CD4-positive, alpha-beta memory T cell (primary cell): ENCODE measurements at regions not wholly inside any gene's neighbourhood (a gene's known extent, or its start where the extent isn't known, plus 50 kb on each side); places are given as distances from the start of the nearest gene placed in this dataset.
A peak's percentile ranks its signal among the peaks of the same experiment; 100 is the strongest.
"Not testable (repeated sequence)": the region's sequence is repeated elsewhere in the genome, so short reads cannot be mapped to it uniquely, and the experiment has no call there.

Source experiments
- CTCF ChIA-PET: fragments of 350-600 bp; sonication (Branson Sonifier 250); formaldehyde crosslinking; loops from one replicate; lab custom pipeline; 2021; ENCODE audit warnings: inconsistent platforms; ENCODE audit not compliant: partially characterized antibody; lab: Charles Lee
- POLR2A ChIA-PET: fragments of 350-600 bp; sonication (Branson Sonifier 250); formaldehyde crosslinking; loops from one replicate; lab custom pipeline; 2021; ENCODE audit not compliant: partially characterized antibody; lab: Charles Lee
- DNase-seq, 5 donors: peaks; one replicate each; pipeline versions ENCODE4 v3.0.0 to v3.0.0-alpha.2; 2020 to 2022; ENCODE audit warnings: mixed read lengths in 1 of 5
- H3K27ac ChIP-seq: one replicate; pipeline ENCODE4 v1.7.0; 2013; ENCODE audit warnings: low read depth, low read length
- H3K27me3 ChIP-seq: 2 replicates; pipeline ENCODE4 v1.7.0; 2013; ENCODE audit warnings: mild to moderate bottlenecking, low read length, moderate library complexity; ENCODE audit not compliant: insufficient read depth
- H3K36me3 ChIP-seq: 2 replicates; pipeline ENCODE4 v1.7.0; 2013; ENCODE audit warnings: mild to moderate bottlenecking, low read length, moderate library complexity; ENCODE audit not compliant: insufficient read depth
- H3K4me1 ChIP-seq: 2 replicates; pipeline ENCODE4 v1.7.0; 2013; ENCODE audit warnings: mild to moderate bottlenecking, low read length, moderate library complexity; ENCODE audit not compliant: insufficient read depth
- H3K4me3 ChIP-seq, 2 donors: one replicate each; pipeline ENCODE4 v1.7.0; 2013; ENCODE audit warnings: low read length in 2 of 2, mild to moderate bottlenecking in 1 of 2
- H3K9me3 ChIP-seq, 2 donors: one replicate each; pipeline ENCODE4 v1.7.0; 2013; ENCODE audit warnings: low read length in 2 of 2, control low read depth in 1 of 2; ENCODE audit not compliant: control insufficient read depth in 1 of 2
- H3K27ac Mint-ChIP-seq, 7 donors: one replicate each; pipeline ENCODE4 v1.8.0; 2020 to 2021; ENCODE audit warnings: mixed read lengths in 7 of 7, mild to moderate bottlenecking in 6 of 7, inconsistent platforms in 3 of 7, moderate library complexity in 3 of 7
- H3K27me3 Mint-ChIP-seq, 2 donors: one replicate each; pipeline ENCODE4 v1.8.0; 2020 to 2021; ENCODE audit warnings: mixed read lengths in 2 of 2
- H3K36me3 Mint-ChIP-seq, 2 donors: one replicate each; pipeline ENCODE4 v1.8.0; 2020 to 2021; ENCODE audit warnings: mixed read lengths in 2 of 2, inconsistent platforms in 1 of 2, mild to moderate bottlenecking in 1 of 2
- H3K4me1 Mint-ChIP-seq, 4 donors: one replicate each; pipeline ENCODE4 v1.8.0; 2020 to 2021; ENCODE audit warnings: mixed read lengths in 4 of 4, mild to moderate bottlenecking in 1 of 4
- H3K4me3 Mint-ChIP-seq, 8 donors: one replicate each; pipeline ENCODE4 v1.8.0; 2020 to 2021; ENCODE audit warnings: mixed read lengths in 8 of 8, mild to moderate bottlenecking in 7 of 8, moderate library complexity in 6 of 8, inconsistent platforms in 3 of 8
- H3K9me3 Mint-ChIP-seq, 8 donors: one replicate each; pipeline ENCODE4 v1.8.0; 2020 to 2021; ENCODE audit warnings: mixed read lengths in 8 of 8, mild to moderate bottlenecking in 5 of 8, inconsistent platforms in 3 of 8, moderate library complexity in 1 of 8
- intact Hi-C: fragments of 100-400 bp; cut with micrococcal nuclease; formaldehyde crosslinking; loops from one replicate; pipeline ENCODE4 v1.15.1; 2023

GRCh38 chr16:80103463-80103862, 437.3 kb upstream of the DYNLRB2 start:
- Mint-ChIP-seq H3K36me3 (no peaks in the 10 kb centered on the region), H3K27ac (no peak overlapping the region), H3K9me3 (peaks cover 0 to 18% (median 4%) of the 10 kb centered on the region in 8 donors), H3K27me3 (peaks cover 15 to 26% of the 10 kb centered on the region in 2 donors), H3K4me1 (no peaks in the 10 kb centered on the region), H3K4me3 (no peak overlapping the region)
- no peak for DNase-seq
- Histone ChIP-seq H3K36me3 (no peaks in the 10 kb centered on the region), H3K9me3 (no peaks in the 10 kb centered on the region), H3K27ac (no peak overlapping the region), H3K4me3 (no peak overlapping the region), H3K27me3 (no peaks in the 10 kb centered on the region), H3K4me1 (no peaks in the 10 kb centered on the region)
- intact Hi-C loops = no loop called here
- POLR2A ChIA-PET = no interaction called here
- CTCF ChIA-PET = no interaction called here

- H3K27ac Mint-ChIP-seq = no peak overlapping the region
- H3K9me3 Mint-ChIP-seq = peaks cover 2 to 26% (median 9%) of the 10 kb centered on the region in 8 donors
- intact Hi-C loops = no loop called here
- Histone ChIP-seq H3K36me3 (no peaks in the 10 kb centered on the region), H3K4me3 (no peak overlapping the region), H3K9me3 (no peaks in the 10 kb centered on the region), H3K27me3 (no peaks in the 10 kb centered on the region), H3K27ac (no peak overlapping the region), H3K4me1 (no peaks in the 10 kb centered on the region)
- no peaks in the 10 kb centered on the region for H3K4me1 Mint-ChIP-seq
- ChIA-PET POLR2A (no interaction called here), CTCF (no interaction called here)
- H3K4me3 Mint-ChIP-seq = no peak overlapping the region
- no peak for DNase-seq
- no peaks in the 10 kb centered on the region for H3K36me3 Mint-ChIP-seq
- H3K27me3 Mint-ChIP-seq = peaks cover 14 to 21% of the 10 kb centered on the region in 2 donors
These were observed 439.8 kb upstream of the DYNLRB2 start for GRCh38 chr16:80100846-80101451.

DNA sequence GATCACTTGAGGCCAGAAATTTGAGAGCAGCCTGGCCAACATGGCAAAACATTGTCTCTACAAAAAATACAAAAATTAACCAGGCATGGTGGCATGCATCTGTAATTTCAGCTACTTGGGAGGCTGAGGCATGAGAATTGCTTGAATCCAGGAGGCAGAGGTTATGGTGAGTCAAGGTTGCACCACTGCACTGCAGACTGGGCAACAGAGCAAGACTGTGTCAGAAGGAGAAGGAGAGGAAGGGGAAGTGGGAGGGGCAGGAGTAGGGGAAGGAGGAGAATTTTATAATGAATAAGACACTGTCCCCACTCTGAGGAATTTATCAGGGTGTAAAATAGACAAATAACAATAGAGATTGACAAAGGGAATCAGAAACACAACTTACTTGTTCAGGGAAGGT, 440.6 kb upstream of the DYNLRB2 start:
- no peak for DNase-seq
- Mint-ChIP-seq H3K36me3 (no peaks in the 10 kb centered on the region), H3K27me3 (peaks cover 14 to 18% of the 10 kb centered on the region in 2 donors), H3K27ac (no peak overlapping the region), H3K4me1 (no peaks in the 10 kb centered on the region), H3K4me3 (no peak overlapping the region), H3K9me3 (peaks cover 2 to 26% (median 9%) of the 10 kb centered on the region in 8 donors)
- Histone ChIP-seq H3K9me3 (no peaks in the 10 kb centered on the region), H3K27ac (no peak overlapping the region), H3K36me3 (no peaks in the 10 kb centered on the region), H3K4me3 (no peak overlapping the region), H3K27me3 (no peaks in the 10 kb centered on the region), H3K4me1 (no peaks in the 10 kb centered on the region)
- CTCF ChIA-PET = no interaction called here
- intact Hi-C loops = no loop called here
- POLR2A ChIA-PET = no interaction called here

DNA sequence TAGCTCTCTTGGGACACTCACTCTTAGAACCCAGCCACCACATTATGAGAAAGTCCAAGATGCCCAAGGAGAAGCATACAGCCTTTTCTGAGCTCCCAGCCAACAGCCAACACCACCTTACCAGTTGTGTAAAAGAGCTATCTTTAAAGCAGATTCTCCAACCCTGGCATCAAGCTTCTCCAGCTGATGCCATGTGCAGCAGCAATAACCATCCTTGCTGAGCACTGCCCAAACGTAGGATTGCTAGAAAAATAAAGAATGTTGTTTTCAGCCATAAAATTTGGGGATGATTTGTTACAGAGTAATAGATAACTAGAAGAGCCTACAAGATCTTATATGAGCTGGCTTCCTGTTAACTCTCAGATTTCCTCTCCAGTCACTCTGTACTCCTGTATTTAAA, 443.7 kb upstream of the DYNLRB2 start:
- Mint-ChIP-seq H3K9me3 (peaks cover 2 to 22% (median 9%) of the 10 kb centered on the region in 8 donors), H3K36me3 (no peaks in the 10 kb centered on the region), H3K27ac (no peak overlapping the region), H3K4me3 (no peak overlapping the region), H3K27me3 (peaks cover 9% of the 10 kb centered on the region in 2 donors), H3K4me1 (no peaks in the 10 kb centered on the region)
- Histone ChIP-seq H3K4me3 (no peak overlapping the region), H3K27me3 (no peaks in the 10 kb centered on the region), H3K27ac (no peak overlapping the region), H3K36me3 (no peaks in the 10 kb centered on the region), H3K9me3 (no peaks in the 10 kb centered on the region), H3K4me1 (no peaks in the 10 kb centered on the region)
- ChIA-PET POLR2A (no interaction called here), CTCF (no interaction called here)
- DNase-seq = no peak
- intact Hi-C loops = no loop called here

GRCh38 chr16:80092681-80093080, 448.1 kb upstream of the DYNLRB2 start:
- Mint-ChIP-seq H3K4me3 (no peak overlapping the region), H3K36me3 (no peaks in the 10 kb centered on the region), H3K4me1 (peaks cover 0 to 2% (median 0%) of the 10 kb centered on the region in 4 donors), H3K9me3 (peaks cover 0 to 10% (median 6%) of the 10 kb centered on the region in 8 donors), H3K27me3 (peaks cover 4 to 6% of the 10 kb centered on the region in 2 donors), H3K27ac (peak overlapping the region in 1 of 7 donors; percentile 54)
- Histone ChIP-seq H3K4me3 (no peak overlapping the region), H3K36me3 (no peaks in the 10 kb centered on the region), H3K9me3 (no peaks in the 10 kb centered on the region), H3K4me1 (no peaks in the 10 kb centered on the region), H3K27ac (no peak overlapping the region), H3K27me3 (no peaks in the 10 kb centered on the region)
- DNase-seq = no peak
- intact Hi-C loops = no loop called here
- ChIA-PET POLR2A (no interaction called here), CTCF (no interaction called here)

DNA sequence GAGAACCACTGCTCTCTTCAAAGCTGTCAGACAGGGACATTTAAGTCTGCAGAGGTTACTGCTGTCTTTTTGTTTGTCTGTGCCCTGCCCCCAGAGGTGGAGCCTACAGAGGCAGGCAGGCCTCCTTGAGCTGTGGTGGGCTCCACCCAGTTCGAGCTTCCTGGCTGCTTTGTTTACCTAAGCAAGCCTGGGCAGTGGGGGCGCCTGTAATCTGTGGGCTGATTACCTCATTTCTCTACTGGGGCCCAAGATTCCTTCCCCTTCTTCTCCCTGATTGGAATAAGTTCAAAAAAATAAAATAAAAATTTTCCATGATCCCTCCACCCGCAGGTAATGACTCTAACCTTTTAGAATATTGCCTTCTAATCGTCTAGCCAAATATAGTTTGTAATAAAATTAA, 449.3 kb upstream of the DYNLRB2 start:
- CTCF ChIA-PET, H3K36me3 Mint-ChIP-seq, H3K27ac ChIP-seq, H3K4me1 ChIP-seq, H3K27me3 Mint-ChIP-seq, H3K9me3 ChIP-seq, H3K27me3 ChIP-seq, H3K36me3 ChIP-seq, H3K4me1 Mint-ChIP-seq, H3K4me3 ChIP-seq, H3K27ac Mint-ChIP-seq, H3K9me3 Mint-ChIP-seq, intact Hi-C loops, H3K4me3 Mint-ChIP-seq, POLR2A ChIA-PET: not testable (repeated sequence)
- peak in 2 of 5 donors; percentile 5 to 14 for DNase-seq

DNA sequence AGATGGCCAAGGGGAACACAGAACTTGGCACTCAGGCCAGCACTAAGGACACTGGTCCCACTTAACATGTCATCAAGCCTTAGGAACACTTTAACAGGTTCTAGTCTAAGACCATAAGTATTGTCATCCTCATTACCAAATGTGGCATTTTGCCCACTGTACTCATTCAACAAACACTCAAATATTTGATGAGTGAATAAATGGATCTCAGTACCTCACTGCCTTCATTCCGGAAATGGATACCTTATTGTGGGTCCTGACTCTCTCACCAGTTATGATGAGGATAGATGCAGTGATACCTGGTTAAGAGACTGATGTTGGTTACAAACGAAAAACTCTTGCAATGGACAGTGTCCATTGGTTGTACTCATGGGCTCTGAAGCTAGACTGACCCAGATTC, 455.2 kb upstream of the DYNLRB2 start:
- H3K27ac ChIP-seq = no peak overlapping the region
- CTCF ChIA-PET = no interaction called here
- peaks cover 0 to 1% of the 10 kb centered on the region in 2 donors for H3K27me3 Mint-ChIP-seq
- H3K4me1 Mint-ChIP-seq = no peaks in the 10 kb centered on the region
- no peaks in the 10 kb centered on the region for H3K36me3 ChIP-seq
- DNase-seq = no peak
- POLR2A ChIA-PET = no interaction called here
- peaks cover 0 to 3% (median 0%) of the 10 kb centered on the region in 8 donors for H3K9me3 Mint-ChIP-seq
- no peaks in the 10 kb centered on the region for H3K4me1 ChIP-seq
- no peak overlapping the region for H3K27ac Mint-ChIP-seq
- no peaks in the 10 kb centered on the region for H3K36me3 Mint-ChIP-seq
- H3K9me3 ChIP-seq = no peaks in the 10 kb centered on the region
- H3K27me3 ChIP-seq = no peaks in the 10 kb centered on the region
- intact Hi-C loops = loop anchor here (2.0 to 10.0 kb wide), 2 partner anchors 481 to 1583 kb away; partner anchors contain the start of gene MAF
- no peak overlapping the region for H3K4me3 Mint-ChIP-seq
- no peak overlapping the region for H3K4me3 ChIP-seq
